Ishikawa (cell line): ENCODE measurements at regions not wholly inside any gene's neighbourhood (a gene's known extent, or its start where the extent isn't known, plus 50 kb on each side); places are given as distances from the start of the nearest gene placed in this dataset.

Source experiments
- CEBPB ChIP-seq: IDR thresholded peaks from 2 replicates; pipeline ENCODE4 v1.6.1; 2012
- EGR1 ChIP-seq: IDR thresholded peaks from 2 replicates; pipeline ENCODE4 v1.6.1; 2012
- EP300 ChIP-seq: IDR thresholded peaks from 2 replicates; pipeline ENCODE4 v1.6.1; 2012; ENCODE audit warnings: borderline replicate concordance
- YY1 ChIP-seq: IDR thresholded peaks from 2 replicates; pipeline ENCODE4 v1.6.1; 2012; ENCODE audit warnings: low read depth
- TF ChIP-seq, protein P1 (sequence below): IDR thresholded peaks from 2 replicates; pipeline ENCODE4 v1.6.1; 2012
- TF ChIP-seq, protein P2 (sequence below): IDR thresholded peaks from 2 replicates; pipeline ENCODE4 v1.6.1; 2012
- TF ChIP-seq, protein P3 (sequence below): IDR thresholded peaks from 2 replicates; pipeline ENCODE4 v1.6.1; 2012; ENCODE audit warnings: low read depth, mild to moderate bottlenecking

DNA sequence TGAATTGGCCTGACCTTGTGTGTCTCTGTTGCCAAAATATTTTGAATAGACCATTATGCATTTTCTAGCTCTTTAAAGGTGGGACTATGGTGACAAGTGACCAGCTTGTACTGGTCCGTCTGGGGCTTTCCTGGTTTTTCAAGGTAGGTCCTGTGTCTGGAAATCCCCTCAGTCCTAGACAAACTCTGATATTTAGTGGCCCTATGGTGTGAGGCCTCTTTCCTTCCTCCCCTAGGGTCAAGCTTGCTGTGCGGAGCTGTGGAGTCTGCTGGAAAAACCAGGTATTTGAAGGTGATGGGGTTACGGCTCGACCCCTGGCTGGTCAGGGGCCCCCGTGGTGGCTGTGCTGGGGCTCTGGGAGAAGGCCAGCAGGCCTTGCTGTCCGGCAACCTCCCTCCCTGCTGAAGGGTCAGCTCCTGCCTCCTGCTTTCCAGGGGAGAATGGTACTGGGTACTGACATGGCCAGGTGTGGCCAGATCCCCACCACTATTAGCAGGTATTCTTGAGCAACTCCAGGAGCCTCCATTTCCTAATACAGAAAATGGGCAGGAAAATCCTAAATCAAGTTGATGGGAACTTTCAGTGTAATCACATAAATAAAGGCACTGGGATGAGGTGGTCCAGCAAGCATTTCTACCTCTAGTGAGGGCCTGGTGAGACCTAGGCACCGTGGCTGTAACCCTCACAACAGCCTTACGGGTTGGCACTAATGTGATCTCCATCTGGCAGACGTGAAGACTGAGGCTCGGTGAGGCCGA is 86.2 kb upstream of the HS6ST1 start:
- no peak for TF ChIP-seq CEBPB
- TF ChIP-seq EP300, result no peak
- TF ChIP-seq EGR1, result no peak
- TF ChIP-seq, protein P1, sequence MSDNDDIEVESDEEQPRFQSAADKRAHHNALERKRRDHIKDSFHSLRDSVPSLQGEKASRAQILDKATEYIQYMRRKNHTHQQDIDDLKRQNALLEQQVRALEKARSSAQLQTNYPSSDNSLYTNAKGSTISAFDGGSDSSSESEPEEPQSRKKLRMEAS, result no peak
- TF ChIP-seq, protein P2, sequence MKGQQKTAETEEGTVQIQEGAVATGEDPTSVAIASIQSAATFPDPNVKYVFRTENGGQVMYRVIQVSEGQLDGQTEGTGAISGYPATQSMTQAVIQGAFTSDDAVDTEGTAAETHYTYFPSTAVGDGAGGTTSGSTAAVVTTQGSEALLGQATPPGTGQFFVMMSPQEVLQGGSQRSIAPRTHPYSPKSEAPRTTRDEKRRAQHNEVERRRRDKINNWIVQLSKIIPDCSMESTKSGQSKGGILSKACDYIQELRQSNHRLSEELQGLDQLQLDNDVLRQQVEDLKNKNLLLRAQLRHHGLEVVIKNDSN, result no peak
- no peak for TF ChIP-seq YY1
- TF ChIP-seq, protein P3, sequence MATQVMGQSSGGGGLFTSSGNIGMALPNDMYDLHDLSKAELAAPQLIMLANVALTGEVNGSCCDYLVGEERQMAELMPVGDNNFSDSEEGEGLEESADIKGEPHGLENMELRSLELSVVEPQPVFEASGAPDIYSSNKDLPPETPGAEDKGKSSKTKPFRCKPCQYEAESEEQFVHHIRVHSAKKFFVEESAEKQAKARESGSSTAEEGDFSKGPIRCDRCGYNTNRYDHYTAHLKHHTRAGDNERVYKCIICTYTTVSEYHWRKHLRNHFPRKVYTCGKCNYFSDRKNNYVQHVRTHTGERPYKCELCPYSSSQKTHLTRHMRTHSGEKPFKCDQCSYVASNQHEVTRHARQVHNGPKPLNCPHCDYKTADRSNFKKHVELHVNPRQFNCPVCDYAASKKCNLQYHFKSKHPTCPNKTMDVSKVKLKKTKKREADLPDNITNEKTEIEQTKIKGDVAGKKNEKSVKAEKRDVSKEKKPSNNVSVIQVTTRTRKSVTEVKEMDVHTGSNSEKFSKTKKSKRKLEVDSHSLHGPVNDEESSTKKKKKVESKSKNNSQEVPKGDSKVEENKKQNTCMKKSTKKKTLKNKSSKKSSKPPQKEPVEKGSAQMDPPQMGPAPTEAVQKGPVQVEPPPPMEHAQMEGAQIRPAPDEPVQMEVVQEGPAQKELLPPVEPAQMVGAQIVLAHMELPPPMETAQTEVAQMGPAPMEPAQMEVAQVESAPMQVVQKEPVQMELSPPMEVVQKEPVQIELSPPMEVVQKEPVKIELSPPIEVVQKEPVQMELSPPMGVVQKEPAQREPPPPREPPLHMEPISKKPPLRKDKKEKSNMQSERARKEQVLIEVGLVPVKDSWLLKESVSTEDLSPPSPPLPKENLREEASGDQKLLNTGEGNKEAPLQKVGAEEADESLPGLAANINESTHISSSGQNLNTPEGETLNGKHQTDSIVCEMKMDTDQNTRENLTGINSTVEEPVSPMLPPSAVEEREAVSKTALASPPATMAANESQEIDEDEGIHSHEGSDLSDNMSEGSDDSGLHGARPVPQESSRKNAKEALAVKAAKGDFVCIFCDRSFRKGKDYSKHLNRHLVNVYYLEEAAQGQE, result no peak
